ENCODE measurements at regions not wholly inside any gene's neighbourhood (a gene's known extent, or its start where the extent isn't known, plus 50 kb on each side); places are given as distances from the start of the nearest gene placed in this dataset.

- TF ChIP-seq ZNF148 (tag by site-specific recombination; IDR thresholded peaks at IDR 0.05; ENCODE audit: borderline replicate concordance) (no peak), ZNF114 (tag by site-specific recombination; IDR thresholded peaks at IDR 0.05) (no peak), ZBTB11 (tag by site-specific recombination; conservative IDR thresholded peaks at IDR 0.05; ENCODE audit: low read depth) (no peak; the same call in 1 of the 2 replicates), ZNF24 (tag by site-specific recombination; IDR thresholded peaks at IDR 0.05) (peak; percentile 97), ZNF23 (tag by site-specific recombination; IDR thresholded peaks at IDR 0.05; ENCODE audit: borderline replicate concordance) (no peak), ZNF560 (tag by site-specific recombination; IDR thresholded peaks at IDR 0.05; ENCODE audit: borderline replicate concordance) (no peak), ZEB2 (tag by site-specific recombination; IDR thresholded peaks at IDR 0.05) (peak; percentile 98), ZSCAN23 (tag by site-specific recombination; IDR thresholded peaks at IDR 0.05) (no peak), ZNF600 (tag by site-specific recombination; IDR thresholded peaks at IDR 0.05) (peak; percentile 99), OSR2 (tag by site-specific recombination; IDR thresholded peaks at IDR 0.05) (peak; percentile 95), ZFP69B (tag by site-specific recombination; IDR thresholded peaks at IDR 0.05) (peak; percentile 85), ZNF223 (tag by site-specific recombination; IDR thresholded peaks at IDR 0.05) (no peak), ZNF571 (tag by site-specific recombination; IDR thresholded peaks at IDR 0.05) (no peak), ZFP3 (tag by site-specific recombination; IDR thresholded peaks at IDR 0.05; ENCODE audit: low read depth) (no peak), ZNF747 (tag by site-specific recombination; IDR thresholded peaks at IDR 0.05) (no peak), PBX3 (CRISPR knock-in tag; IDR thresholded peaks at IDR 0.05) (no peak), ZNF792 (tag by site-specific recombination; IDR thresholded peaks at IDR 0.05) (no peak), SCRT2 (tag by site-specific recombination; IDR thresholded peaks at IDR 0.05) (peak; percentile 75), ZNF610 (tag by site-specific recombination; IDR thresholded peaks at IDR 0.05; ENCODE audit: borderline replicate concordance) (no peak)
These were observed 50.6 kb upstream of the LYST start (continued) for GRCh38 chr1:235917267-235917811.
